HEK293 (cell line): ENCODE measurements at regions not wholly inside any gene's neighbourhood (a gene's known extent, or its start where the extent isn't known, plus 50 kb on each side); places are given as distances from the start of the nearest gene placed in this dataset.
A peak's percentile ranks its signal among the peaks of the same experiment; 100 is the strongest.

Experiments used
- CTCF ChIA-PET: fragments of 350-600 bp; formaldehyde crosslinking; extraction: SDS; loops from one replicate; lab custom pipeline; 2021; ENCODE audit warnings: antibody characterized with exemption; lab: Yijun Ruan, JAX
- POLR2A ChIA-PET: fragments of 300-600 bp; formaldehyde crosslinking; extraction: SDS; loops from one replicate; lab custom pipeline; 2020; ENCODE audit warnings: antibody characterized with exemption, inconsistent platforms; lab: Yijun Ruan, JAX
- H3K27ac ChIP-seq: fragments of 200-500 bp; sonication (Bioruptor generic); 2 replicates; pipeline ENCODE4 v1.5.1; 2014; ENCODE audit warnings: low read depth, low read length, control low read depth, inconsistent platforms; ENCODE audit errors: extremely low read depth
- H3K36me3 ChIP-seq, 2 experiments: fragments of 200-500 bp in 1 of 2; sonication (Bioruptor generic) in 1 of 2; 1 replicate in 1 of 2; 2 replicates in 1 of 2; pipeline ENCODE4 v1.5.1; 2014 to 2017; ENCODE audit warnings: inconsistent platforms in 2 of 2, low read length in 2 of 2; ENCODE audit not compliant: control insufficient read depth in 2 of 2, insufficient read depth in 1 of 2
- H3K4me1 ChIP-seq: fragments of 200-500 bp; sonication (Bioruptor generic); 2 replicates; pipeline ENCODE4 v1.5.1; 2014; ENCODE audit warnings: mild to moderate bottlenecking, low read length, inconsistent platforms; ENCODE audit not compliant: control insufficient read depth, insufficient read depth
- H3K4me3 ChIP-seq: 2 replicates; pipeline ENCODE4 v1.5.1; 2011; ENCODE audit warnings: low read depth, mild to moderate bottlenecking, control low read depth, low read length, moderate library complexity
- H3K9me3 ChIP-seq: fragments of 200-500 bp; sonication (Bioruptor generic); 2 replicates; pipeline ENCODE4 v1.5.1; 2014; ENCODE audit warnings: low read depth, low read length, inconsistent platforms; ENCODE audit not compliant: control insufficient read depth, insufficient read depth
- AEBP2 ChIP-seq: fragments of 450-650 bp; formaldehyde crosslinking; IDR thresholded peaks from 2 replicates; pipeline ENCODE4 v1.5.1; 2016; ENCODE audit warnings: missing biosample characterization, missing genetic modification characterization, borderline replicate concordance
- BCL11A ChIP-seq: fragments of 450-650 bp; formaldehyde crosslinking; IDR thresholded peaks from 2 replicates; pipeline ENCODE4 v1.5.1; 2016; ENCODE audit warnings: low read depth, missing biosample characterization, missing genetic modification characterization
- EGR2 ChIP-seq: fragments of 450-650 bp; formaldehyde crosslinking; IDR thresholded peaks from 2 replicates; pipeline ENCODE4 v1.5.1; 2016; ENCODE audit warnings: low read depth, missing biosample characterization, missing genetic modification characterization
- GFI1B ChIP-seq: fragments of 450-650 bp; formaldehyde crosslinking; IDR thresholded peaks from 2 replicates; pipeline ENCODE4 v1.5.1; 2016; ENCODE audit warnings: missing biosample characterization, missing genetic modification characterization
- HOXC10 ChIP-seq: sonication (generic); formaldehyde crosslinking; IDR thresholded peaks from 2 replicates; pipeline ENCODE4 v1.8.1; 2023; ENCODE audit warnings: mild to moderate bottlenecking, missing genetic modification reagents
- KLF9 ChIP-seq: fragments of 450-650 bp; formaldehyde crosslinking; IDR thresholded peaks from 2 replicates; pipeline ENCODE4 v1.5.1; 2016; ENCODE audit warnings: missing biosample characterization, missing genetic modification characterization, low read depth
- SP2 ChIP-seq: fragments of 450-650 bp; formaldehyde crosslinking; IDR thresholded peaks from 2 replicates; pipeline ENCODE4 v1.5.1; 2016; ENCODE audit warnings: missing biosample characterization, missing genetic modification characterization
- ZFP3 ChIP-seq: fragments of 450-650 bp; formaldehyde crosslinking; IDR thresholded peaks from 2 replicates; pipeline ENCODE4 v1.5.1; 2016; ENCODE audit warnings: low read depth, missing biosample characterization, missing genetic modification characterization
- ZFP41 ChIP-seq: fragments of 450-650 bp; formaldehyde crosslinking; IDR thresholded peaks from 2 replicates; pipeline ENCODE4 v1.5.1; 2016; ENCODE audit warnings: missing biosample characterization, missing genetic modification characterization, borderline replicate concordance
- ZFP69B ChIP-seq: fragments of 450-650 bp; formaldehyde crosslinking; IDR thresholded peaks from 2 replicates; pipeline ENCODE4 v1.5.1; 2016; ENCODE audit warnings: missing biosample characterization, missing genetic modification characterization
- ZNF146 ChIP-seq: fragments of 450-650 bp; formaldehyde crosslinking; IDR thresholded peaks from 2 replicates; pipeline ENCODE4 v1.5.1; 2016; ENCODE audit warnings: missing biosample characterization, missing genetic modification characterization
- ZNF2 ChIP-seq: fragments of 450-650 bp; formaldehyde crosslinking; IDR thresholded peaks from 2 replicates; pipeline ENCODE4 v1.5.1; 2016; ENCODE audit warnings: missing biosample characterization, missing genetic modification characterization
- ZNF223 ChIP-seq: fragments of 450-650 bp; formaldehyde crosslinking; IDR thresholded peaks from 2 replicates; pipeline ENCODE4 v1.5.1; 2016; ENCODE audit warnings: missing biosample characterization, missing genetic modification characterization
- ZNF302 ChIP-seq: fragments of 450-650 bp; formaldehyde crosslinking; IDR thresholded peaks from 2 replicates; pipeline ENCODE4 v1.5.1; 2016; ENCODE audit warnings: missing biosample characterization, missing genetic modification characterization, low read depth
- ZNF394 ChIP-seq: fragments of 450-650 bp; formaldehyde crosslinking; IDR thresholded peaks from 2 replicates; pipeline ENCODE4 v1.5.1; 2016; ENCODE audit warnings: missing biosample characterization, missing genetic modification characterization, mild to moderate bottlenecking, moderate library complexity, borderline replicate concordance
- ZNF530 ChIP-seq: fragments of 450-650 bp; formaldehyde crosslinking; IDR thresholded peaks from 2 replicates; pipeline ENCODE4 v1.5.1; 2016; ENCODE audit warnings: low read depth, missing biosample characterization, missing genetic modification characterization
- ZNF558 ChIP-seq: fragments of 450-650 bp; formaldehyde crosslinking; IDR thresholded peaks from 2 replicates; pipeline ENCODE4 v1.5.1; 2016; ENCODE audit warnings: missing biosample characterization, missing genetic modification characterization
- ZNF785 ChIP-seq: fragments of 450-650 bp; formaldehyde crosslinking; IDR thresholded peaks from 2 replicates; pipeline ENCODE4 v1.5.1; 2016; ENCODE audit warnings: missing biosample characterization, missing genetic modification characterization
- TF ChIP-seq, protein P1 (sequence below): fragments of 450-650 bp; formaldehyde crosslinking; IDR thresholded peaks from 2 replicates; pipeline ENCODE4 v1.5.1; 2016; ENCODE audit warnings: missing biosample characterization, missing genetic modification characterization
- TF ChIP-seq, protein P2 (sequence below): fragments of 450-650 bp; formaldehyde crosslinking; IDR thresholded peaks from 2 replicates; pipeline ENCODE4 v1.5.1; 2016; ENCODE audit warnings: missing biosample characterization, missing genetic modification characterization
- TF ChIP-seq, protein P3 (sequence below): fragments of 450-650 bp; formaldehyde crosslinking; IDR thresholded peaks from 2 replicates; pipeline ENCODE4 v1.5.1; 2016; ENCODE audit warnings: missing biosample characterization, missing genetic modification characterization

DNA sequence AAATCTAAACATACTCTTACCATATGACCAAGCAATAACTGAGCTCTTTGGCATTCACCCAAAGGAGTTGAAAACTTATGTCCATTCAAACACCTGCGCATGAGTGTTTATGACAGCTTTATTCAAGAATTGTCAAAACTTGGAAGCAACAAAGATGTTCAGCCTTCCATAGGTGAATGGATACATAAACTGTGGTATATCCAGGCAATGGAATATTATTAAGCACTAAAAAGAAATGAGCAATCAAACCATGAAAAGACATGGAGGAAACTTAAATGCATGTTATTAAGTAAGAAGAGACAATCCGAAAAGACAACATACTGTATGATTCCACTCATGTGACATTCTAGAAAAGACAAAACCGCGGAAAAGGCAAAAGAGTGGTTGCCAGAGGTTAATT is 312.0 kb upstream of the TMC3 start:
- Histone ChIP-seq H3K27ac (no peak overlapping the region), H3K4me3 (no peak overlapping the region), H3K36me3 (no peaks in the 10 kb centered on the region), H3K9me3 (peaks cover 4% of the 10 kb centered on the region), H3K4me1 (no peaks in the 10 kb centered on the region)
- ChIA-PET CTCF (interaction anchor here (0.9 kb wide), 1 partner anchor 204 kb away, joined by 3 read pairs; no protein-coding TSS in a partner anchor), POLR2A (no interaction called here)
- TF ChIP-seq ZNF558 (no peak), ZNF146 (tag by site-specific recombination) (0 out of 2 replicates have a peak, but pooled peaks have one; percentile 14)

- Histone ChIP-seq H3K4me3 (no peak overlapping the region), H3K4me1 (no peaks in the 10 kb centered on the region), H3K27ac (no peak overlapping the region), H3K9me3 (peaks cover 4% of the 10 kb centered on the region), H3K36me3 (no peaks in the 10 kb centered on the region)
- TF ChIP-seq ZNF530 (tag by site-specific recombination), result no peak
- ChIA-PET CTCF (interaction anchor here (0.8 to 0.9 kb wide), 2 partner anchors 10 to 205 kb away, joined by 3 to 4 read pairs; no protein-coding TSS in a partner anchor), POLR2A (no interaction called here)
These were observed 311.2 kb upstream of the TMC3 start for GRCh38 chr15:81685237-81685636.

- TF ChIP-seq ZNF302 (tag by site-specific recombination) (no peak), HOXC10 (CRISPR knock-in tag) (no peak), AEBP2 (tag by site-specific recombination) (no peak), EGR2 (tag by site-specific recombination) (no peak), BCL11A (no peak), SP2 (tag by site-specific recombination) (no peak), ZNF2 (tag by site-specific recombination) (no peak), ZNF223 (tag by site-specific recombination) (no peak), KLF9 (tag by site-specific recombination) (no peak), ZNF785 (no peak), ZFP3 (tag by site-specific recombination) (no peak), GFI1B (tag by site-specific recombination) (no peak), ZNF394 (tag by site-specific recombination) (no peak), ZFP69B (tag by site-specific recombination) (no peak), ZFP41 (tag by site-specific recombination) (no peak)
- TF ChIP-seq, protein P1, sequence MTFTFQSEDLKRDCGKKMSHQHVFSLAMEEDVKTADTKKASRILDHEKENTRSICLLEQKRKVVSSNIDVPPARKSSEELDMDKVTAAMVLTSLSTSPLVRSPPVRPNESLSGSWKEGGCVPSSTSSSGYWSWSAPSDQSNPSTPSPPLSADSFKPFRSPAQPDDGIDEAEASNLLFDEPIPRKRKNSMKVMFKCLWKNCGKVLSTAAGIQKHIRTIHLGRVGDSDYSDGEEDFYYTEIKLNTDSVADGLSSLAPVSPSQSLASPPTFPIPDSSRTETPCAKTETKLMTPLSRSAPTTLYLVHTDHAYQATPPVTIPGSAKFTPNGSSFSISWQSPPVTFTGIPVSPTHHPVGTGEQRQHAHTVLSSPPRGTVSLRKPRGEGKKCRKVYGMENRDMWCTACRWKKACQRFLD (tag by site-specific recombination), result no peak
- TF ChIP-seq, protein P2, sequence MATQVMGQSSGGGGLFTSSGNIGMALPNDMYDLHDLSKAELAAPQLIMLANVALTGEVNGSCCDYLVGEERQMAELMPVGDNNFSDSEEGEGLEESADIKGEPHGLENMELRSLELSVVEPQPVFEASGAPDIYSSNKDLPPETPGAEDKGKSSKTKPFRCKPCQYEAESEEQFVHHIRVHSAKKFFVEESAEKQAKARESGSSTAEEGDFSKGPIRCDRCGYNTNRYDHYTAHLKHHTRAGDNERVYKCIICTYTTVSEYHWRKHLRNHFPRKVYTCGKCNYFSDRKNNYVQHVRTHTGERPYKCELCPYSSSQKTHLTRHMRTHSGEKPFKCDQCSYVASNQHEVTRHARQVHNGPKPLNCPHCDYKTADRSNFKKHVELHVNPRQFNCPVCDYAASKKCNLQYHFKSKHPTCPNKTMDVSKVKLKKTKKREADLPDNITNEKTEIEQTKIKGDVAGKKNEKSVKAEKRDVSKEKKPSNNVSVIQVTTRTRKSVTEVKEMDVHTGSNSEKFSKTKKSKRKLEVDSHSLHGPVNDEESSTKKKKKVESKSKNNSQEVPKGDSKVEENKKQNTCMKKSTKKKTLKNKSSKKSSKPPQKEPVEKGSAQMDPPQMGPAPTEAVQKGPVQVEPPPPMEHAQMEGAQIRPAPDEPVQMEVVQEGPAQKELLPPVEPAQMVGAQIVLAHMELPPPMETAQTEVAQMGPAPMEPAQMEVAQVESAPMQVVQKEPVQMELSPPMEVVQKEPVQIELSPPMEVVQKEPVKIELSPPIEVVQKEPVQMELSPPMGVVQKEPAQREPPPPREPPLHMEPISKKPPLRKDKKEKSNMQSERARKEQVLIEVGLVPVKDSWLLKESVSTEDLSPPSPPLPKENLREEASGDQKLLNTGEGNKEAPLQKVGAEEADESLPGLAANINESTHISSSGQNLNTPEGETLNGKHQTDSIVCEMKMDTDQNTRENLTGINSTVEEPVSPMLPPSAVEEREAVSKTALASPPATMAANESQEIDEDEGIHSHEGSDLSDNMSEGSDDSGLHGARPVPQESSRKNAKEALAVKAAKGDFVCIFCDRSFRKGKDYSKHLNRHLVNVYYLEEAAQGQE (tag by site-specific recombination), result no peak
- TF ChIP-seq, protein P3, sequence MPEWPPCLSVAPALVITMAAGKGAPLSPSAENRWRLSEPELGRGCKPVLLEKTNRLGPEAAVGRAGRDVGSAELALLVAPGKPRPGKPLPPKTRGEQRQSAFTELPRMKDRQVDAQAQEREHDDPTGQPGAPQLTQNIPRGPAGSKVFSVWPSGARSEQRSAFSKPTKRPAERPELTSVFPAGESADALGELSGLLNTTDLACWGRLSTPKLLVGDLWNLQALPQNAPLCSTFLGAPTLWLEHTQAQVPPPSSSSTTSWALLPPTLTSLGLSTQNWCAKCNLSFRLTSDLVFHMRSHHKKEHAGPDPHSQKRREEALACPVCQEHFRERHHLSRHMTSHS (tag by site-specific recombination), result no peak
- ChIA-PET POLR2A (no interaction called here), CTCF (interaction anchor here (0.6 kb wide), 1 partner anchor 179 kb away, joined by 3 read pairs; no protein-coding TSS in a partner anchor)
- Histone ChIP-seq H3K4me1 (no peaks in the 10 kb centered on the region), H3K27ac (no peak overlapping the region), H3K4me3 (no peak overlapping the region), H3K36me3 (no peaks in the 10 kb centered on the region), H3K9me3 (peaks cover 2% of the 10 kb centered on the region; the same call in 1 of the 2 replicates)
These were observed 306.8 kb upstream of the TMC3 start for GRCh38 chr15:81680829-81681228.
